ENCODE measurements at regions not wholly inside any gene's neighbourhood (a gene's known extent, or its start where the extent isn't known, plus 50 kb on each side); places are given as distances from the start of the nearest gene placed in this dataset.

DNA sequence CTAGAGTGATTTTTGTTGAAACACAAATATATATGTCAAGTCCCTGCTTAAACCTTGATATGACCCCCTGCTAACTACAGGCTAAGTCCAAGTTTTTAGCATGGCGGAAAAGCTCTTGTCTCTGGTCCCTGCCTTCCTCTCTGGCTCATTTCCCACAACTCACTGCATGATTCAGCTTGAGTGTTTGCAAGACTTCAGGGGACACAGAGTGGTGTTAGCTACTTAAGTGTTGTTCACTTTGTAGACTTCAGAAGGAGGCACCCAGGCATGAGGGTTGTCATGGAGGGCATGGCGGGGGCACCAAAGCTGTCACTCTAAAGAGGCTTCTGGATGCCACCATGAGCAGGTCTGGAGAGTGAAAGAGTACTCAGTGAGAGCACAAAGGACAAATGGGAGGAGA, 362.4 kb upstream of the ACTBL2 start:
- no peak for DNase-seq (ENCODE audit: low read depth)

DNA sequence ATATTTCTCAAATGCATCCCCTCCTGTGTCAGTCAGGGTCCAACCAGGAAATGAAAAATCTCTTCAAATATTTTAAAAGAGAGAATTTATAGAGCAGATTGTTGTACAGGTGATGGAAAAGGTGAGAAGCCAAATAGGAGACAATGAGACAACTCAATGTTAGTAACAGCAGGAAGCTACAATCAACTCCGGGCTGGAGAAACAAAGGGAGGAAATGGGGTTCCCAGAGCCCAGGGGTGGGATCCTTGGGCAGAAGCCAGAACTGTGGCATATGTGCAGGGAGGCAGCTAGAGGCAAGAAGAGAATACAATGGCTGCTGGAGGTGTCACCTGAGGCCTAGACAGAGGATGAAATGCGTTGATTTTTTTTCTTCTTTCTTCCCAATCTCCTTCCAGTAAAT, 361.8 kb upstream of the ACTBL2 start:
- no peak for DNase-seq (ENCODE audit: low read depth)

DNA sequence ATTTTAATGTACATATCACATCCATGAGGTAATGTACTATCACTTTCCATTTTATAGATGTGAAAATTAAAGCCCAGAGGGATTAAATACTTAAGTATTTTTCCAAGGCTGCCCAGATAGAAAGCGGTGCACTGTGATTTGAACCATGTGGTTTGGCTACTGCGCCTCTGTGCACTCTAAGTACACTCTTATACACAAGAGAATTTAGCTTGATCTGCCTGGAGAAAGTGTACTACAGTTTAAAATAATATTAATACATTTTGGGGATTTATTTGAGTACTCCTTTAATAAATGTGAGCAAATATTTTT, 360.4 kb upstream of the ACTBL2 start:
- DNase-seq (ENCODE audit: low read depth) = no peak

DNA sequence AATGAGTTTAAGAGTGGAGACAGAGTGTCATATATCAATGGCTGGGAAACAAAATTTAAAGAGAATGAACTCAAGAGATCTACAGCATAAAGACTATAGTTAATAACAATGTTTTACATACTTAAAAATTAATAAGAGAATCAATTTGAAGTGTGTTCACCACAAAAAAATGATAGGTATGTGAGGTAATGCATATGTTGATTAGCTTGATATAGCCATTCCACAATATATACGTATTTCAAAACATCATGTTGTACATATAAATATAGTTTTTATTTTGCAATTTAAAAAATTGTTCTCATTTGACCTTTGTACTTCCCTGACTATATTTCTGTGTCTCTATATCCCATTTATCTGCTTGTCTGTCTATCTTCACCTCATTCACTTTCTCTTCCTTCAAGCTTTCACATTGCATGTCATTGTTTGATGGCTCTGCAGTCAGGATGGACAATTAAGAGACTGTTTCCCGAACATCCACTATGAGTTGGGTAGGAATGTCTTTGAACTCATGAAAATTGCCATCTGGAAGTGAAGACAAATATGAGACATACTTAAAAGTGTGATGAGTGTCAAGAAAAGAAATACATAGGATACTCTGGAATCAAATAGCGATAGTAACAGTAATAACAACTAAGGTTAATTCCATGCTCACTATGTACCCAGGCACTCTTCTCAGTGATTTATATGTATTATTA, 359.9 kb upstream of the ACTBL2 start:
- peak; percentile 42 for DNase-seq (ENCODE audit: low read depth)

DNA sequence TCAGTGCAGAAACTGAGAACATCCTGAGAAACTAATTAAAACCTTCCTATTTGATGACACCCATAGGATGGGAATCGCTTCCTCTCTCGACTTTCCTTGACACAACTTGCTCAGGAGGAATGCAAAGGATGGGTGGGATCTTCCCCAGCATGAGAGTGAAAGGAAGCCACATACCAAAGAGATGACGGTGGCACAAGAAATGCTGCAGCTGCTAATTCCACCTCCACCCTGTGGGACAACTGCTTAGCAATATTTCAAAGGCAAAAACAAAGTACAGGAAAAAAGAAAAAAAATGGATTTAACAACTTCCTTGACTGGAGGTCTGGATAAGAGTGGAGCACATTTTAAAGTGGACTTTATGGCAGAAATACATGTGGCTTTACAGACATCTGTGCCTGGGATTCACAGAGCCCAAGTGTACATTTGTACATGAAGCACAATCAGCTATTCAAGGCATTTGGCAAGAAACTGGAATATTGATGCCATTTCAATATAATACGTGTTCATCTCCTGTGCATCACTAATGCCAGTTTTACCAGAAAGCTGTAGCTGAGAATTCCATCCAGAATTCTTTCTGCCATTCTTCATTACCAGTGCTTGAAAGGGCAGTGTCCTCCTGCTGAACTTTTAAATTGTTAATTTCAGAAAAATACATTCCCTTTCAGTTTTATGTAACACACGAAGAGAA, 359.2 kb upstream of the ACTBL2 start:
- DNase-seq (ENCODE audit: low read depth) = peak; percentile 97

DNA sequence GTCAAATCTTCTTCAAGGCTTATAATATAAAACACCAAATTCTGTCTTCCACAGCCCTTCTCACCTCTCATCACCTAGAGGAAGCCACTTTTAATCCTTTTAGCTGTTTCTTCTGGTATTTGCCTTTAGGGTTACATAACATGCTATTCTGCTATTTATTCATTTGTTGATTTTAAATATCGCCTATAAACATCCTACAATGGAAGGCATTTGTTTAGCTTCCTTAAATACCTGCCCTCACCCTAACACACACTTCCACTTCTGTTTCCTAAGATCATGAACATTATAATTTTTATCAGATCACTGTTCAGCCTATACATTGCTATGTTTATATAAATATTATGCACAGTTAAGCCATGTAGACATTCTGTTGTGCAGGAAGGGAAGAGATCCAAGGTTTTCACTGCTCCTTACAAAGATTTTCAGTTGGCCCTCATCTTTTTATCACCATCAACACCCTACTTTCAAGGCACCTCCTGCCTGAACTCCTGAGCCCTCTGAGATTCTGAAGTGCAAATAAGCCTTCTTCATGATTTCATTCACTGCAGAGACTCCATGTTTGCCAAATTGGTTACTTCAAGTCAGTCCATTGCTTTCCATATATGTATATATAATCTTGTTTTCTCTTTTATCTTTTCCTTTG, 356.9 kb upstream of the ACTBL2 start:
- DNase-seq (ENCODE audit: low read depth) = peak; percentile 13

DNA sequence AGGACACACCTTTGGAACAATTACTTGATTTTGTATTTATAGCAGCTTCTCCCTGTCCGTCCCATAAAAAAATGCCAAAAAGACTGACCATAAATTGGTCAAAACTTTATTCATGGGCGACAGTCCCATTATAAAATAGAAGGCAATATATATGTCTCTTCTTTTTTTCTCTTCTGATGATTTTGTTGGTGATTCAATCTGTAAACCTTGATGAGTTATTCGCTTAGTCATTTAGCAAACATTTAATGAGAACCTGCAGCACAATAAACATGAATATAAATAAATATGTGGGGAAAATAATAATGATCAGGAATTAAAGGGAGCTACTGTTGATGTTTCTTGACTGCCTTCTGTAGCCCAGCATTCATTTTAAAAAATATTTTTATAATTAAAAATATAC, 356.4 kb upstream of the ACTBL2 start:
- no peak for DNase-seq (ENCODE audit: low read depth)

DNA sequence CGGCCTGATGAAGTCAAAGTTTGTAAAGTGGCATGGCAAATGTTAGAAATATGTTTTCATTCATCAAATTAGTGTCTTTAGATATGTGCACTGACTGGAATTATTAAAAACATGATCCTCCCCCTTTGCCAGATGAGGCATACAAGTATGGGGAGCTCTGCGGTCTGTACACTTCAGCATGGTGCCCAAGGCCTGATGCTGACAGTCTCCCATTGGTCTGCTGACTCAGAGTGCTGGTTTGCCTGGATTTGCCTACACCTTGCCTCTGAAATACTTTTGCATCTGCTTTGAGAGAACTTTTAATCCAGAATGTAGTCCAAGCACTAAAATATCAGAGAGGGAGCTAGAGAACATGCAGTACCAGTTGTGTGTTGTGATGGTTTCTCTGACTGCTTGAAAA, 354.3 kb upstream of the ACTBL2 start:
- DNase-seq (ENCODE audit: low read depth) = peak; percentile 26

DNA sequence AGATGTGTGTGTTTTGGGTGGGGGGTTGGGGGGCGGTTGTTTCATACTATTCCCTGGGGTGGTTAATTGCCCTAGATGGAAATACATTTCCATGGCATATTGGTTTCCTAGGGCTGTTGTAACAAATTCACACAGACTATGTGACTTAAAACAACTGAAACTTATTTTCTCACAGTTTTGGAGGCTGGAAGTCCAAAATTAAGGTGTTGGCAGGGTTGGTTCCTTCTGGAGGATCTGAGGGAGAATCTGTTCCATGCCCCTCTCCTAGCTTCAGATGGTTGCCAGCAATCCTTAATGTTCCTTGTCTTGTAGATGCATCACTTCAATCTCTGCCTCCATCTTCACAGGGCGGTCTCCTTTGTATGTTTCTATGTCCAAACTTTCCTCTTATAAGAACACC, 353.7 kb upstream of the ACTBL2 start:
- DNase-seq (ENCODE audit: low read depth) = no peak

DNA sequence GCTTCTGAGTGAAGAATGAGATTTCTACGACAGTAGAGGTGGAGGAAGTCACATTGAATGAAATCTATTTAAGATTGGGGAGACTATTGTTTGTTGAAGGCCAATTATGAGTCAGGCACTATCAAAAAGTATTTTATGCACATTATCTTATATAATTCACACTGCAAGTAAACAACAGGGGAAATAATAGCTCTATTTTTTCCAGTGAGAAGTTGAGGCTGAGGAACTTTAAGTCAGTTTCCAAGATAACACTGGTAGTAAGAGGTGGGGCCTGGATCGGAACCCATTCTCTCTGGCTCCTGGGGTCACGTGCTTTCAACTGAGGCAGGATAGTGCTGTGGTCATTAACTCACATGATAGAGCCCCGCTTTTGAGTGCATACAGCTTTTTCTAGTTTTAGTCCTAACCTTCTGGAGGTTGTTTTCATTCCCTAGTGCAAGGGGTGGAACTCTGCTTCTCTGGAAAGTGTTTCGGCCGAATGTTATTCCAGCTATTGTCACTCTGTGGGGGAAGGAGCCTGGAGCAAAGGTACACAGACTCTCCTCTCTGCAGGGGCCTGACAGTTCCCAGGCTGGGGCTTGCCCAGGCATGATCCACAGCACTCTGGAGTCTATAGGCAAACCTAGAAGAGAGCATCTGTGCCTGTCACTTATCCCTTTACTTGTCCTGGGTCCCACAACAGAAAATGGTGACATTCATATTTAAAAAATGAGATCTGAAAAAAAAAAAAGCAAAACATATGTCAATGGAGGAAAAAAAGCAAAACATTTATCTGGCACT, 352.4 kb upstream of the ACTBL2 start:
- DNase-seq (ENCODE audit: low read depth) = peak; percentile 77

DNA sequence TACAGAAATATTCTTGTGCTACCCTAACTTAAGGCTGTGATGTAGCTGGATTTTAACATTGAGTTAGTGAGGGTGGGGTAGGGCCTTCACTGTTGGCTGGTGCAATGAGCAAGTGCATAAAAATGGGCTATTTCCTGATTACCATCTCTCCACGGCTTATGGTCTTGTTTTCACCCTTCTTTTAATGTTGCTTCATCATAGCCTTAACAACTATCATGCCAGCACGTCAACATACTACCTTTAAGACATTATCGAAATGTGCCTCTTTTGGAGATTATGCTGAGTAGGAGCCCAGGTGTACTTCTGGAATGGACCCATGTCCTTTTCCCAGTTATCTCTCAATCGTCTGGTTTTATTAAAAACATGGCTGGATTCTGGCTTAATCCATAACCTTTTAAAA, 350.9 kb upstream of the ACTBL2 start:
- DNase-seq (ENCODE audit: low read depth) = no peak

DNA sequence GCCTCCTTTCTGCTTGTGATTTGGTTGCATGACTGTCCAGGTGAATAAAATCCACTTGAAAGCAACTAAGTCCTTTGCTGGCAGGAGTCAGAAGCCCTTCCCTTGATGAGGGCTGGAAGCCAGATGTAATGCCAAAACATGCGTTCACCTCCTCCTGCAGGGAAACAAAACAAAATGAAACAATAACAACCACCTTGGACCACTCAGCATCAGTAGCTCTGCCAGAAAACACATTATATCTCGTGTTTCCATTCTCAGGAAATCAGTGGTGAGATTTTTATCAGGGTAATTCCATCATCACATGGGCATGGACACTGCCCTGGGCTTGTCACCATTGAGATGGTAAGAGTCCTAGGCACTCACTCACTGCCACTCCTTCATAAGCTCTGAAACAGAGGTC, 350.3 kb upstream of the ACTBL2 start:
- no peak for DNase-seq (ENCODE audit: low read depth)

DNA sequence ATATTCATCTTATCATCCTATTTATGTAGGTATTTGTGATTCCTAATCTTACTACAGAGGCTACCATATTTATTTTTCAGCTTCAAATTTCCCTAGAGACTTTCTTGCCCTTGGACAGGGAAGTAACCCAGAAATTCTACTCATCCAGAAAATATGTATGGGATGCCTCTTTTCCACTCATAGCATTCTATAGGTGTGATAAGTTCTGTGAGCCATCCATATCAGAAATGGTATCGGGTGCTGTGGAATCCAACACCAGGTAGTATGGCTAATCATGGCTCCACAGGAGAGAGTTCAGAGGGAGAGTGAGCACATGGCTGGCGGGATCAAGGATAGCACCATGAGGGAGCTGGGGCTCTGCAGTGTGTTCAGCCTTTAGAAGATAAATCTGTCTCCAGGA, 349.3 kb upstream of the ACTBL2 start:
- DNase-seq (ENCODE audit: low read depth) = no peak

DNA sequence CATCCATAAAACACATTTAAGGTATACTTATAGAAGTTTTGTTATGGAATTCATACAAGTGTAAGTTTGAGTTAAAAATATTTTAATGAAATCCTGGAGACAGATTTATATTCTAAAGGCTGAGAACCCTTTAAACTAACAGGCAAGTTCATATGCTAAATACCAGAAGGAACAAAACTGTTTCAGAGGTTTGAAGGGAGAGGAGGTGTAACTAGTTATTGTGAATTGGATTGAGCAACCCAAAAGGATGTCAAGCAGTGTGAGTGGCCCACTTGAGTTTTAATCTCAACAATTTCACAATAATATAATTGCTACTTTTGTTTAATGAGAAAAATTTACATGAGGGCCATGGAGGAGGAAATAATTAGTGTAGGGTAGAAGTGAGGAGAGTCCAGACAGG, 348.5 kb upstream of the ACTBL2 start:
- no peak for DNase-seq (ENCODE audit: low read depth)

DNA sequence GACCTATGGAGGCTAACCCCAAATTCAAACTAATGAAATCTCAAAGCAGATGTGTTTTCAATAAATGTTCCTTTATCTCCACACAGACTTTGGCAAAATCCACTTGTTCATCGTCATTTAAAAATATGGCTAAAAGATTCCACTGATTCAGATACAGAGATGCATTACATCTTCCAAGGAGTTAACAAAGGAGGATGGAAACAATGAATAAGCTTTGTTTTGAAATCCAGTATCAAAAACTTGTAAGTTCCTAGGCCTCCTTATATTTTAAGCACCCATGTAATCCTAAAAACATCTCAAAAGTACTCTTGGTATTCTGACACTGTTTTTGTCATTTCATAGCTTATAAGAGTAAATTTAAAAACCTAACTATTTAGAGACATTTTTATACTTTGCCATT, 345.6 kb upstream of the ACTBL2 start:
- no peak for DNase-seq (ENCODE audit: low read depth)

DNA sequence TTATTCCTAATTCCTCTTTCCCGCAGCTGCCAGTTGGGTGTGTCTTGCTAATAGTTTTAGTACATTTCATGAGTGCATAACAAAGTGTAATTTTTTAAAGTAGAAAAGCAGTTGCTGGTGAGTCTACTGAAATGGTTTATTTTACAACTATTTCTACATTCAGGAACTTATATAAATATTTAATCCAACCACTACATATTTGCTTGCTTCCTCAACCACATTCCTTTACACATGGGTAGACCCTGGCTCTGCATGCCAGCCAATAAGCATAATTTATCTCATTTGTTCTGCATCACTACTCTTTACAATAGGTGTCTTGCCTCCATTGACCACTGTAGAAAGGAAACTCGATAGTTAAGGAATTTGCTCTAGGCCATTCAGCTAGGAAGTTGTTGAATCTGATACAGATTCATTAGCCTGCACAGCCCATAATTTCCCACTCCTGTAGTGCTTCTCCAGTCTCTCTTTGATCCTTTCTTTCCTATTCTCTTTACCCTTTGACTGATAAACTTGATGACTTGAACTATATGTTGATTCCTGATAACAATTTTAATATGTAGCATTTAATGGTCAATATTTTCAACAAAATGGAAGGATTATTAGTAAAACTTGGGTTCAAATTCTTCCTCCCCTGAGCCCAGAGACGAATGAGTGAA, 342.5 kb upstream of the ACTBL2 start:
- DNase-seq (ENCODE audit: low read depth) = peak; percentile 40

DNA sequence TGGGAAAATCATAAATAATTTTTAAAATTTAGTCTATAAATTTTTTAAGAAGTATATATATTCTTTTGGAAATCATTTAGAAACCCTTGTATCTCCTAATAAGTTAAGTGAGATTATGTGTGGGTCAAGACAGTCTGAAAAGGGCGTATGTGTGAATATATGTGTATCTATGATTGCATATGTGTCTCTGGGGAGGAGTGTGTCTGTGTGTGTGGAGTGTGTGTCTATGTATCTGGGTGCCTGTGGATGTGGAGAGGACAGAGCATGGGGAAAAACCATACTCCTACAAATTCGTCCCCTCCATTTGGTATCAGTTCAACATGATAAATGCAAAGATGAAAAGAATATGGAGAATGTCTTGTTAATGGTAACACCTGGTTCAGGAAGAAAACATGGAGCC, 342.0 kb upstream of the ACTBL2 start:
- no peak for DNase-seq (ENCODE audit: low read depth)

DNA sequence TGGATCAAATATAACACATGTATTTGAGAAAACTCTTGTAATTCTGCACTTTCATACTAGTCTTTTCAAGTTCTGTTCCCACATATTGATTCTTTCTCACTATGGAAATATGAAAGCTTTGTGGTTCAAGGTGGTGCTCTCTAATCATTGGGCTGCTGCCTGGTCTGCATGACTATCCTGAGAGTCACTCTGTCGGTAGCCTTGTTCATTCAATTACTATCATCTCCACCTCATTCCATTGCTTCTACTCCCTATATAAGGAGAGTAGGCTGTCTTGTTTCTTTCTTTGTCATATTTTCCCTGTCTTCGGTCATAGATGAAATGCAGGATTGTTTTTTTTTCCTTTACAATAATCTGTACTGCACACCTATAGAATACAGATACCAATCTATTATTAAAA, 341.4 kb upstream of the ACTBL2 start:
- DNase-seq (ENCODE audit: low read depth) = peak; percentile 28

DNA sequence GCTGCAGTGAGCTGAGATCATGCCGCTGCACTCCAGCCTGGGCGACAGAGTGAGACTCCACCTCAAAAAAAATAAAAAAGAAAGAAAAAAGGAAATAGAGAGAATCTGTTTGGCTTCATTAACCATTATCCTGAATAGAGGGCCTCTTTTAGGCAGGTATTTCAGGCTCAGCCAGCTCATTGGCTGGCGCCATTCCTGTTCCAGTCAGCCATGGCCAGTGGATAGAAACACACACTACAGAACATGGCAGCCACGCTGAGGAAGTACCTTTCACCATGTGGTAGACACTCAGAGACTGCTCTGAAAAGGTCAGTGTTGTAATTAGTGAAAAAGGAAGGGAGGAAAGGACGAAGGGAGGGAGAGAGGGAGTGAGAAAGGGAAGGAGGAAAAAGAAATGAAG, 340.0 kb upstream of the ACTBL2 start:
- DNase-seq (ENCODE audit: low read depth) = no peak

DNA sequence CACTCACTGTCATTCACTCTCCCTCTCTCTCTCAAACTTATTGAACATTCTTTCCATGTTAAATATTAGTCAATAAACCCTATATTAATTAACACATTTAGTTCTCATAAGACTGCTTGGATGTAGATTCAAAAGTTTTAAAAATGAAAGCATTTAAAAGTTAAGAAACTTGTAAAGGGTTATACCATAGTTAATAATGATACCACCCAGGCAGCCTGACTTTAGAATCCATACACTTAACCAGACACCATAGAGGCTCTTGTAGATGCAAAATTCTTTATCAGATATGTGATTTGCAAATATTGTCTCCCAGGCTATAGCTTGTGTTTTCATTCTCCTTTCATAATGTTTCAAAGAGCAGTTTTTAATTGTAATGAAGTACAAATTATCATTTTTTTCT, 335.8 kb upstream of the ACTBL2 start:
- DNase-seq (ENCODE audit: low read depth) = no peak

DNA sequence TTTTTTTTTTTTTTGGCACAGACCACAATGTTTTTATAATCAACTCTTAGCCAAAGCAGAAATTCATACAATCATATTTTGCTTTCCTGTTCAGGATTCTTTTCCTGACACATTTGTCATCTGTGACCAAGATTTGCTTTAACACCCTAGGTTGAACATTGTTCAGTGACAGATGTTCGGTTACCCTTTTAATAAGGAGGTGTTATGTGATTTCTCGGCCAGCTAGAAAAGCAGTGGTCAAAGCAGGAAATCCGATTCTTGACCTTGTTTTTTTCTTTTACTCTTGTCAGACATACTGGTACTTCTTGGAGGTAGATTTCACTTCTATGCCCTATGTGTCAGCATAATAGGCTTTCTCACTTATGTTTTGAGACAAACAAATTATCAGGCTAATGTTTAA, 335.3 kb upstream of the ACTBL2 start:
- DNase-seq (ENCODE audit: low read depth) = no peak

DNA sequence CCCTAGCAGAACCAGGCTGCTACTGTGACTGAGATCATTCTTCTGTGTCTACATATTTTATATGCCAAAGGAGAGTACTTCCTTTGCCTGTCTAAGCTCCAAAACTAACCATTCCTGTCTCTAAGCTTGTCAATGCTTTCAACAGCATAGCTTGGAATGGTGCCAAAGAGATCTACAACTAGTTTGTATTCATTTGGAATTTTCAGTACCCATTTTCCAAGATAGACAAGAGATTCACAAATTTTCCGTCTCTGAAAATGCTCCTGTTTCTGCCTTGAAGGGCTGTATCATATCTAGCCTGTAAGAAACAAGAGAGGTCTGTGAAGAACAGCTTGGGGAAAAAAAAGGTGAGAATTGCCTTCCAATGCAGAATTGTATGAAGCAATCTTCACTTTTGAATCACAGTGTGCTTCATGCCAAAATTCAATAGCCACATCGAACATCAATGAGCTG, 334.4 kb upstream of the ACTBL2 start:
- DNase-seq (ENCODE audit: low read depth) = peak; percentile 13
